ENCODE measurements at regions not wholly inside any gene's neighbourhood (a gene's known extent, or its start where the extent isn't known, plus 50 kb on each side); places are given as distances from the start of the nearest gene placed in this dataset.
"Not testable (repeated sequence)": the region's sequence is repeated elsewhere in the genome, so short reads cannot be mapped to it uniquely, and the experiment has no call there.

DNA sequence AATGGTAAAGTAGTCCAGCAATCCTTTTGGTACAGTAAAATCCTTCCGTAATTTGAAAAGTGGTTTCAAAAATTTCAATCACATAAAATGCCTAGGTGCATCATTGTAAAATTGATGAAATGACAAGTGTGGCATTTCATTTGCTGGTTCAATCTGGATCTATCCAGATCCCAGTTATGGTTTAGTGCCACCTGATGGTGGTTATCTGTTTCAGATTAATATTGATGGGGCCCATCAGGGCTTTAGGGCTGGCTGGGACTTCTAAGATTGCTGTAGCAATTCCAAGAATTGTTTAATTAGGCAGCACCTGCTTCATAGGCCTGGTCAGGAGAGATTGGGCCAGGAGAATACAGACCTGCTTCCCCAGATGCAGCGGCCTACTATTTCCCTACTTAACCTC, 55.5 kb upstream of the PIK3C3 start:
- FAIRE-seq = no peak
- no peak for DNase-seq (ENCODE audit: insufficient read length, low spot score)

DNA sequence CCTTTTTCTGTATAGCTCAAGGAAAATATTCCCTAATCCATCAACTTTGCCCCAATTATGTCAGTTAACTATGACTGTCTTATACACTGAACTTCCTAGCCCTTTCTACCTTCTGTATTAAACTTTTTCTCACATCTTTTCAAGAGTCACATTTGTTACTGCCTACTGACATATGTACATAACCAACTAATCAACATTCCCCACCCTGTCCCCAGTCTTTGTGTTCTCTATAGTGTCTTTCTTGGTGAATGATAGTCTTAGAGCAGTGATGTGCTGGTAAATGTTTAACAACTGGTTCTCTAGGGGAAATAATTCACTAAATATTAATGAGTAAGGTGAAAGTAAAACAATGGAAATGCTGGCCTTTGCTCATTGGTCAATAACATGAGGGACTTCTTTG, 61.6 kb upstream of the PIK3C3 start:
- FAIRE-seq (no peak), DNase-seq (ENCODE audit: insufficient read length, low spot score) (no peak)

GRCh38 chr18:41887100-41887499, 67.9 kb upstream of the PIK3C3 start:
- FAIRE-seq (no peak), DNase-seq (ENCODE audit: insufficient read length, low spot score) (no peak)

DNA sequence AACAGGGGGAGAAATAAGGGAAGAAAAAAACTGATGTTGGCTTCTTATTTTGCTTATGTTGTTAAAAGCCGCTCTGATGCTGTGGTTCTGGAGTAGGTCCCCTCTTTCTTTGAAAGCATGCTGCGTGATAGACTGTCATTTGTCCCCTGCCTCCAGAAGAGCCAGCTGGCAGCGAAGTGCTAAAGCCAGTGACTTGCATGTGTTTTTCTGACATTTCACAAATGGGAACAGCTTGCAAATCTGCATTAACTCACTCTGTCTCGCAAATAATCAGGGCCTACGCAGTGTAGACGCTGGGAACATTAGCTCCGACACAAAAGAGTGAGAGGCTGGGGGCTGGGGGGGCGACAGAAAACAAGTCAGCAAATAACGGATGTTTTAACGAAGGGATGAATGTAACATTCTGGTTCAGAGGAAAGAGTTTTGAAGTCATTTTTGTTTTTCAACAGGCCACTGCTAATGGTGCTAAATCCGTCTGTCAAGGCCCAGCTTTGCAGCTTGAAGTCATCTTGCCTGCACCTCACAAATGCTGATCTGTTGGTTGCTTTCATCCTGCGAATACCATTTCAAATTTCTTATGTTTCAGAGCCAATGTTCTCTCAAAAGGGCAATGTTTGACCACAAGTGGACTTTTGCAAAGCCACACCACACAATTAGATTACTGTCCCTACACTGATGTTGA, 68.8 kb upstream of the PIK3C3 start:
- FAIRE-seq = no peak
- no peak for DNase-seq (ENCODE audit: insufficient read length, low spot score)

- no peak for FAIRE-seq
- no peak for DNase-seq (ENCODE audit: insufficient read length, low spot score)
Measured at GRCh38 chr18:41881285-41881684, 73.7 kb upstream of the PIK3C3 start.

DNA sequence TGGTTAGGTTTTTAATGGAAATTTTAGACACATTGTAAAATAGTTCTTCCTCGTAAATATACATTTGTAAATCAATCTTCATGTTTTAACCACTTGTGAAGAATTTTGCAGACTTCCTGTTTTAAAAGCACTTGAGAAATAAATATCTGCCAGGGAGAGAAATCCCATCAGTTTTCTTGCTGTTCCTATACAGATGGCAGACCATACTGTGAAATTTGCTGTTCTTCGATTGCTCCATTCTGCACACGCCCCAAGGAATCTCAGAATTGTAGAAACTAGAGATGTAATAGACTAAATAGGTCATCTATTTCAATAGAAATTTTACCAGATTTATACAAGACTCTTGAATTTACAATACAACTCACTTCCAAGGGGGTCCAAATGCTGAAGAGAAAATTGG, 75.8 kb upstream of the PIK3C3 start:
- FAIRE-seq (no peak), DNase-seq (ENCODE audit: insufficient read length, low spot score) (no peak)

DNA sequence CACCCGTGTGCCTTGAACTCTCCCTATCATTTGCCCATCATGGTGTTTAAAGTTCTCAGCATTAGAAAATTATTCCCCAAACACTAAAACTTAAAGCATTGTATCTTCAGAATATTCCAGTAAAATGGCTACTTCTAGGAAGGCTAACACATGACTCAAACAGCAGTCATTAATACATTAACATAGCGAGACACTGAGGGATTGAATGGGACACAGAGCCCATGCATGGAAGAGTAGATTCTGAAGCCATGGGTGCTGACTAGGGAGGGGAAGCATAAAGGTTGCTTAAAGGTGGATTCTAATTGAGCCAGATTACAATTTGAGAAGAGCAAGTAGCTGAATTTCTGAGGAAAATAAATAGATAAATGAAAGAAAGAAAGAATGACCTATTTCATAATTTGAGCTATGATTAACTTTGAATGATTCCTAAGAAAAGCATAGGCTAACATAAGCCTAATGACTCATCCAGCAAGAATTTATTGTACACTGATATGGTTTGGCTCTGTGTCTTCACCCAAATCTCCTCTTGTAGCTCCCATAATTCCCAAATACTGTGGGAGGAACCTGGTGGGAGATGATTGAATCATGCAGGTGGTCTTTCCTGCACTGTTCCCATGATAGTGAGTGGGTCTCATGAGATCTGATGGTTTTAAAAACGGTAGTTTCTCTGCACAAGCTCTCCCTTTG, 79.8 kb upstream of the PIK3C3 start:
- FAIRE-seq (no peak), DNase-seq (ENCODE audit: insufficient read length, low spot score) (no peak)

- no peak for FAIRE-seq
Measured at GRCh38 chr18:41873730-41874129, 81.3 kb upstream of the PIK3C3 start.

DNA sequence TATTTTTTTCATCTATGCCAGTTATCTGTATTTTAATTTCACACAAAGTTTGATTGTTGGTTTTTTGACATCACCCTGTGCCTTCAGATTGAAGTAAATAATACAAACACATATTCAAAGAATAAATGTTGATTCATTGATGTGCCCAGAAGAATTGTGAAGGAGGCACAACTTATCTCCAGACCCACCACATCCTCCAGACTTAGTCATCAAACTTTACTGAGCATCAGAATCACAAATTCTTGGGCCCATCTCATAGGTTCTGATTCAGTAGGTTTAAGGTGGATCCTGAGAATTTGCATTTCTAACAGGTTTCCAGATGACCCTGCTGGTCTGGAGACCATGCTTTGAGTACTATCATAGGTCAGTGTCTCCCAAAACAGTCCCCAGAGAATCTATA, 82.8 kb upstream of the PIK3C3 start:
- no peak for FAIRE-seq

More at GRCh38 chr18:41873730-41874129, 81.3 kb upstream of the PIK3C3 start:
- DNase-seq (ENCODE audit: insufficient read length, low spot score) = no peak

DNA sequence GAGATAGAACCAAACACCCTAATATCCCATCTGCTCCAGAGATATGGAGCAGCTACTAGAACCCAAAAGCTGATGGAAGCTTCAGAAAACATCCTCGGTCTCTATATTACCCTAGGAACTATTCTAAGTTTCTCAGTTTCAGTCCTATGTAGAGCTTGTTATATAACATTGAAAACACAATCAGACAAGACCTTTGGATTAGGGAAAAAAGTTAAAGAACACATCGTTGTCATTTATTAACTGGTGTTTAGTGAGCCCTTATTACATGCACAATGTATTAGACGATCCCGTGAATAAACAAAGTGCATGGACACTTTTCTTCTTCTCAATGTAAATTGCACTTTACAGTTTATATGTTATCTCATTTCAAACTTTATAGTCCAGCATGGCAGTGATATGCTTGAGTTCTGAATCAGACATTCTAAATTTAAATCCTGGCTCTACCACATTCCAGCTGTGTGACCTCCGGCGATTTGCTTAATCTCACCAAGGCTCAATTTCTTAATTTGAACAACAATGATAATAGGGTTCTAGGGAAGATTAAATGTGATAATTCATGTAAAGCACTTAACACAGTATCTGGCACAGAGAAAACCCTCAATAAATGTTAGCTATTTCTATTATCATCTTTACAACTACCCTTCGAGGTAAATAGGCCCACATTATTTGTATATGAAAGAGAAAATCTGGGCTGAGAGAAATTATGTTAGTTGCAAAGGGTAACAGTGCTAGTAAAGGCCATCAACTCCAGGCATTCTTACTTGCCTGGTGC, 83.6 kb upstream of the PIK3C3 start:
- no peak for DNase-seq (ENCODE audit: insufficient read length, low spot score)
- no peak for FAIRE-seq

More for the DNA sequence above, 82.8 kb upstream of the PIK3C3 start:
- DNase-seq (ENCODE audit: insufficient read length, low spot score) = no peak

GRCh38 chr18:41870817-41871216, 84.2 kb upstream of the PIK3C3 start:
- no peak for FAIRE-seq
- no peak for DNase-seq (ENCODE audit: insufficient read length, low spot score)

DNA sequence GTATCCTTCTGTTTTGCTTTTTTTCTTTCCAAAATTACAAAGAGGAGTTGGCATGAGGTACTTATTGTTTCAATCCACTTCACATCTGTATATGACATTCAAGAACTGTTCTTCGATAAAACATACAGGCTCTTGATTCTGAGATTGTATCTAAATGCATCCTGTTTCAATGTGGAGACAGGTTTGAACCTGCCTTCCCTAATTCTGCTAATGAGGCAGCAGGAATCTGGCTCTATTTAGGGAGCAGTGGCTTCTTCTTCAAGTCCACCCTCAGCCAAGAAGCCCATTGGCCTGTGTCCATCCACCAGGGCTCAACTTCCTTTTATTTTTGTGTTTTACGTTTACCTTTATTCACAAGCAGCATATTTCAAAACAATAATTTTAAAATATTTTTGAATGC, 84.8 kb upstream of the PIK3C3 start:
- DNase-seq (ENCODE audit: insufficient read length, low spot score) (no peak), FAIRE-seq (no peak)

GRCh38 chr18:41865796-41866195, 89.2 kb upstream of the PIK3C3 start:
- DNase-seq (ENCODE audit: insufficient read length, low spot score); FAIRE-seq: not testable (repeated sequence)

DNA sequence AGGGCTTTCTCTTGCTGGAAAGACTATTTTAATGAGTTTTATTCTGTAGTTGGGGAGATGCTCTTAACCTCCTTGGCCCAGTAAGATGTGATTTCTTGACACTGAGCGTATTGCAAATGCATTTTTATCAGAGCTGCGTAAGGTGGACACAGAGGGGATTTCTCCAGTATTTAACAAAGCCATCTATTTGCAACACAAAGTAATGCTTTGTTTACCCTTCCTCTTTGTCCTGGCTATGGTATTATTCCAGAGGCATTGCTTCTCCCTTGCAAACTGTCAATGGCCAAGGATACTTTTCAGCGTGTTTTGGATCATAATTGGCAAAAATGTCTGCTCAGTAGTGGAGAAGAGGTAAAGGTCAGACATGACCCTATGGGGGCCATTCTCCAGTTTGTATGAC, 90.8 kb upstream of the PIK3C3 start:
- DNase-seq (ENCODE audit: insufficient read length, low spot score) = no peak

GRCh38 chr18:41862921-41863320, 92.1 kb upstream of the PIK3C3 start:
- no peak for FAIRE-seq
- no peak for DNase-seq (ENCODE audit: insufficient read length, low spot score)

More for the DNA sequence above, 90.8 kb upstream of the PIK3C3 start:
- FAIRE-seq = no peak

- no peak for DNase-seq (ENCODE audit: insufficient read length, low spot score)
- FAIRE-seq = no peak
Measured at GRCh38 chr18:41860987-41861386, 94.0 kb upstream of the PIK3C3 start.

DNA sequence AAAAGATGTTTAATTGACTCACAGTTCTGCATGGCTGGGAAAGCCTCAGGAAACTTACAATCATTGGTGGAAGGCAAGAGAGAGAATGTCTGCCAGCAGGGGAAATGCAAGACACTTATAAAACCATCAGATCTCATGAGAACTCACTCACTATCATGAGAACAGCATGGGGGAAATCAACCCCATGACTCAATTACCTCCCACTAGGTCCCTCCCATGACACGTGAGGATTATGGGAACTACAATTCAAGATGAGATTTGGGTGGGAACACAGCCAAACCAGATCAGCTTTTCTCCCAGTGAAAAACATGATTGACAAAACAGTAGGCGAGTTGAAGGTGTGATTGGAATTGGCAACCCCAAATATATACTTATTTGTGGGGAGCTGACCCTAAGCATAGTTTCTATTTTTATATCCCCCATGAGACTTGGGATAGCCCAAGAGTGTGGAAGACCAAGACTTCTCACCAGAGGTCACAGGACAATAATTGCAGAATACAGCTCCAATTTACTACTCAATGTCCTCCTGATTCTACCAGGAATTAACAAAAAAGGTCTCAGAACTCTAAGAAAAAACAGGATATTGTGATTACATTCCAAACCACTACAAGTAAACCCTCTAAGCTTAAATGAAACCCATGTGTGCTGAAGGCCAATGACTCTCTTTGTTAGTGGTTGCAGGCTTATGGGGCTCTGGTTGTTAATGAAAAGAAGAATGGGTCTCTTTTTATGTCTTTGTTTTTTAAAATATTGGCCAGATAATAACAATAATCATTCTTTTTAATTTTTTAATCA, 96.1 kb upstream of the PIK3C3 start:
- DNase-seq (ENCODE audit: insufficient read length, low spot score) = no peak
- FAIRE-seq = no peak

DNA sequence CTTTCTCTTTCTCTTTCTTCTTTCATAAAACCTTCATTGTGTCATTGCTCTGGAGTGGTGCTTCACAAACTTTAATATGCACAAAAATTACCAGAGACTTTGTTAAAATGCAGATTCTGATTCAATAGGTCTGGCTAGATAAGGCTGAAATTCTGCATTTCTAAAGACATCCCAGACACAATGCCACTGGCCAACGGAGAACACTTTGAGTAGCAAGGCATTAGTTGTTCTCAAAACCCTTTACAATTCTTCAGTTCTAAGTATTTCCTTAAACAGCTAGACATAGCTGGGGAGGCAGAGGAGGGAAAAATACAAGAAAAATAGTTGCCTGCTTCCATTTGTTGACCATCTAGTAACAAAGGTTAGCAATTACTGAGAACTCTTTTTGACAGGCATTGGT, 101.8 kb upstream of the PIK3C3 start:
- no peak for DNase-seq (ENCODE audit: insufficient read length, low spot score)
- no peak for FAIRE-seq

DNA sequence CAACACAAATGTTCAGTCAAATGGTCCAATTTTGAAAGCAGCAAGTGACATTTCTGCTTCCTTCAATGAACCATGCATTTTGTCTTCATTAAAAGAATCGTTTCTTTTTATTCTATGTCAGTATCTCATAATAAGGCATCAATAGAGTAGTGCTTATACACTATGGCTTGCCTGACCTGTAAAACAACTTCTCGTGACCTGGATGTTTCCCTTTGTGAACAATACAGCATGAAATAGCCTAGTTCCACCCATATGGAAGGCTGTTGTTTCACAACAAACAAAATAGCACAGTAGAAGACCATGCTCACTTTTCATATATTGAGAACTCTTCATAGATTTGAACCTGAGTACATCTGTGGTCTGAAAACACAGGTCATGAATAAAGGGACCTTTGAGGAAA, 104.3 kb upstream of the PIK3C3 start:
- DNase-seq (ENCODE audit: insufficient read length, low spot score) (no peak), FAIRE-seq (no peak)

DNA sequence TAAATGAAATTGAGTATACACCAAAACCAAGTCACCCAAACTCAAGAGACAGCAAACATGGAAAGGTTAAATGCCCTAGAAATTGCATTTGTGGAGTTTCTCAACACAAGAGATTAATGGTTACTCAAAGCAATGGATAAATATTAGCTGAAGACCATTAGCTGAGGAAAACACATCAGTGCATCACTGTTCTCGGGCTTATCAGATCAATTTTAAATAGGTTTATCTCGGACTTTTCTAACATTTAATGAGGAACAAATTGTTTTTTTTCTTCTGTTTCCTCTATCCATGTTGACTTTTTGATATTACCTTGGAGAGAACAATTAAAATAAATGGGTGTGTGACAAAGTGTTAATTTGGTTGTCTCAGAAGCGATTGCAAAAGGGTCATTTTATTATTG, 105.4 kb upstream of the PIK3C3 start:
- DNase-seq (ENCODE audit: insufficient read length, low spot score) (no peak), FAIRE-seq (no peak)

GRCh38 chr18:41845563-41845962, 109.5 kb upstream of the PIK3C3 start:
- DNase-seq (ENCODE audit: insufficient read length, low spot score) (no peak), FAIRE-seq (no peak)
